Panc1 (cell line): ENCODE measurements at regions not wholly inside any gene's neighbourhood (a gene's known extent, or its start where the extent isn't known, plus 50 kb on each side); places are given as distances from the start of the nearest gene placed in this dataset.

Experiments used
- POLR2AphosphoS5 ChIP-seq: IDR thresholded peaks from 2 replicates; pipeline ENCODE4 v1.6.1; 2012; ENCODE audit warnings: mild to moderate bottlenecking, low read depth, low read length, moderate library complexity
- REST ChIP-seq, 2 experiments: IDR thresholded peaks; 2 replicates each; pipeline ENCODE4 v1.6.1; 2011 to 2012; ENCODE audit warnings: low read depth in 2 of 2, control low read depth in 1 of 2, low read length in 1 of 2, mild to moderate bottlenecking in 1 of 2, moderate library complexity in 1 of 2; ENCODE audit not compliant: insufficient read depth in 1 of 2
- SIN3A ChIP-seq: IDR thresholded peaks from 2 replicates; pipeline ENCODE4 v1.6.1; 2012; ENCODE audit warnings: low read depth, mild to moderate bottlenecking, low read length, moderate library complexity, borderline replicate concordance; ENCODE audit not compliant: insufficient read depth
- TF ChIP-seq, protein P1 (sequence below): fragments of 450-650 bp; IDR thresholded peaks from 2 replicates; pipeline ENCODE4 v1.5.1; 2017; ENCODE audit warnings: mild to moderate bottlenecking

- TF ChIP-seq, protein P1, sequence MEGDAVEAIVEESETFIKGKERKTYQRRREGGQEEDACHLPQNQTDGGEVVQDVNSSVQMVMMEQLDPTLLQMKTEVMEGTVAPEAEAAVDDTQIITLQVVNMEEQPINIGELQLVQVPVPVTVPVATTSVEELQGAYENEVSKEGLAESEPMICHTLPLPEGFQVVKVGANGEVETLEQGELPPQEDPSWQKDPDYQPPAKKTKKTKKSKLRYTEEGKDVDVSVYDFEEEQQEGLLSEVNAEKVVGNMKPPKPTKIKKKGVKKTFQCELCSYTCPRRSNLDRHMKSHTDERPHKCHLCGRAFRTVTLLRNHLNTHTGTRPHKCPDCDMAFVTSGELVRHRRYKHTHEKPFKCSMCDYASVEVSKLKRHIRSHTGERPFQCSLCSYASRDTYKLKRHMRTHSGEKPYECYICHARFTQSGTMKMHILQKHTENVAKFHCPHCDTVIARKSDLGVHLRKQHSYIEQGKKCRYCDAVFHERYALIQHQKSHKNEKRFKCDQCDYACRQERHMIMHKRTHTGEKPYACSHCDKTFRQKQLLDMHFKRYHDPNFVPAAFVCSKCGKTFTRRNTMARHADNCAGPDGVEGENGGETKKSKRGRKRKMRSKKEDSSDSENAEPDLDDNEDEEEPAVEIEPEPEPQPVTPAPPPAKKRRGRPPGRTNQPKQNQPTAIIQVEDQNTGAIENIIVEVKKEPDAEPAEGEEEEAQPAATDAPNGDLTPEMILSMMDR: peak; percentile 46; the same call in 1 of the 2 replicates
- TF ChIP-seq POLR2AphosphoS5 (no peak), SIN3A (no peak), REST (IDR thresholded peaks at IDR 0.05; ENCODE audit: insufficient read depth in 1 of 2, low read depth in 2 of 2, low read length in 1 of 2) (no peak)
These were observed 631.1 kb downstream of the COL12A1 start for GRCh38 chr6:74574794-74575193.
